ENCODE measurements at regions not wholly inside any gene's neighbourhood (a gene's known extent, or its start where the extent isn't known, plus 50 kb on each side); places are given as distances from the start of the nearest gene placed in this dataset.

- no peak overlapping the region for H3K27ac Mint-ChIP-seq
- no peaks in the 10 kb centered on the region for H3K9me3 Mint-ChIP-seq
- Histone ChIP-seq H2AFZ (no peak overlapping the region), H3K4me3 (no peak overlapping the region), H3K9me2 (ENCODE audit: insufficient read depth) (no peaks in the 10 kb centered on the region), H3K4me2 (no peak overlapping the region), H3K36me3 (ENCODE audit: insufficient read depth) (no peaks in the 10 kb centered on the region), H3F3A (replicated peaks; ENCODE audit: low read depth) (no peaks in the 10 kb centered on the region), H3K27me3 (ENCODE audit: insufficient read depth) (no peaks in the 10 kb centered on the region), H3K79me2 (replicated peaks; ENCODE audit: insufficient read depth) (no peaks in the 10 kb centered on the region), H3K27ac (ENCODE audit: low read depth) (no peak overlapping the region), H4K20me1 (replicated peaks; ENCODE audit: insufficient read depth) (no peaks in the 10 kb centered on the region), H3K4me1 (ENCODE audit: insufficient read depth) (no peaks in the 10 kb centered on the region)
- DNase-seq (ENCODE audit: low spot score) (no peak), ATAC-seq (no peak)
- H3K36me3 Mint-ChIP-seq (ENCODE audit: low read depth) = peaks cover 6% of the 10 kb centered on the region; the same call in 1 of the 3 replicates
- H3K4me3 Mint-ChIP-seq = no peak overlapping the region
- no peaks in the 10 kb centered on the region for H3K27me3 Mint-ChIP-seq (ENCODE audit: insufficient read depth, low read depth, poor library complexity)
- TF ChIP-seq REST (IDR thresholded peaks at IDR 0.05; ENCODE audit: unreplicated experiment) = no peak
- no peak for TF ChIP-seq JUNB (IDR thresholded peaks at IDR 0.05; ENCODE audit: unreplicated experiment)
- TF ChIP-seq CTCF (conservative IDR thresholded peaks at IDR 0.05; ENCODE audit: low read depth in 2 of 2) = no peak
- TF ChIP-seq POLR2AphosphoS5 (IDR thresholded peaks at IDR 0.05; ENCODE audit: low read depth) = no peak
- TF ChIP-seq EZH2phosphoT487 (IDR thresholded peaks at IDR 0.05; ENCODE audit: unreplicated experiment) = no peak
- no peak for TF ChIP-seq ZNF462 (CRISPR knock-in tag; IDR thresholded peaks at IDR 0.05)
- TF ChIP-seq ETS1 (IDR thresholded peaks at IDR 0.05) = no peak
- no peak for TF ChIP-seq ZNF114 (CRISPR knock-in tag; IDR thresholded peaks at IDR 0.05)
- no peak for TF ChIP-seq EZH2 (IDR thresholded peaks at IDR 0.05; ENCODE audit: low read depth, unreplicated experiment)
- TF ChIP-seq STAT1 (IDR thresholded peaks at IDR 0.05; ENCODE audit: unreplicated experiment) = no peak
- TF ChIP-seq CREB1 (CRISPR knock-in tag; IDR thresholded peaks at IDR 0.05; ENCODE audit: low read depth) = no peak
- TF ChIP-seq NANOG (IDR thresholded peaks at IDR 0.05; ENCODE audit: borderline replicate concordance) = no peak
- no peak for TF ChIP-seq ZNF331 (CRISPR knock-in tag; IDR thresholded peaks at IDR 0.05; ENCODE audit: low read depth)
- H3K4me1 Mint-ChIP-seq = no peaks in the 10 kb centered on the region
Observed at GRCh38 chr5:92629000-92629399, 952.0 kb downstream of the NR2F1-AS1 start.

Data from GM23338 (cell line).